A549 (cell line): ENCODE measurements at regions not wholly inside any gene's neighbourhood (a gene's known extent, or its start where the extent isn't known, plus 50 kb on each side); places are given as distances from the start of the nearest gene placed in this dataset.

Experiments used
- ATAC-seq, 2 experiments: fragments of 200-7000 bp in 1 of 2; fragments of >200 bp in 1 of 2; cut with Nextera tagmentation in 1 of 2; cut with Tn5 transposase in 1 of 2; 3 replicates each; pipeline versions ENCODE4 v1.8.0 to v1.9.1; 2018 to 2020; ENCODE audit warnings: mild to moderate bottlenecking in 1 of 2, moderate library complexity in 1 of 2
- CTCF ChIA-PET: fragments of 300-600 bp; sonication (Branson Sonifier 250); formaldehyde crosslinking; extraction: SDS; loops from one replicate; lab custom pipeline; 2021; ENCODE audit warnings: antibody characterized with exemption, inconsistent platforms; lab: Yijun Ruan, JAX
- POLR2A ChIA-PET: fragments of 350-600 bp; formaldehyde crosslinking; extraction: SDS; loops from one replicate; lab custom pipeline; 2021; ENCODE audit warnings: antibody characterized with exemption, inconsistent platforms; lab: Yijun Ruan, JAX
- DNase-seq, 2 experiments: peaks; one replicate each; pipeline versions ENCODE4 v3.0.0 to v3.0.0-alpha.2; 2011 to 2016; ENCODE audit warnings: low read depth in 1 of 2, low spot score in 1 of 2
- FAIRE-seq: peaks from 2 replicates; lab custom pipeline; 2011; peaks lifted over from hg19 to GRCh38; lab: Jason Lieb, UNC
- H3K27ac ChIP-seq, 2 experiments: fragments of >200 bp; sonication (Bioruptor Twin); formaldehyde crosslinking; 3 replicates each; pipeline ENCODE4 v1.5.1; 2016 to 2017
- H3K4me1 ChIP-seq: fragments of >200 bp; sonication (Bioruptor Twin); formaldehyde crosslinking; 3 replicates; pipeline ENCODE4 v1.6.1; 2016
- H3K4me2 ChIP-seq: fragments of >200 bp; sonication (Bioruptor Twin); formaldehyde crosslinking; 3 replicates; pipeline ENCODE4 v1.6.1; 2016
- H3K4me3 ChIP-seq: fragments of >200 bp; sonication (Bioruptor Twin); formaldehyde crosslinking; 3 replicates; pipeline ENCODE4 v1.5.1; 2016
- H3K9me3 ChIP-seq: fragments of >200 bp; sonication (Bioruptor Twin); formaldehyde crosslinking; 3 replicates; pipeline ENCODE4 v1.6.1; 2016
- BHLHE40 ChIP-seq: IDR thresholded peaks from 2 replicates; pipeline ENCODE4 v1.6.1; 2012; ENCODE audit warnings: low read depth, low read length, inconsistent platforms
- CBX8 ChIP-seq: fragments of 200-600 bp; sonication (generic); IDR thresholded peaks from 2 replicates; pipeline ENCODE4 v1.6.1; 2016
- ESRRA ChIP-seq: fragments of 150-350 bp; IDR thresholded peaks from 2 replicates; pipeline ENCODE4 v1.6.1; 2014; ENCODE audit warnings: mild to moderate bottlenecking, low read length, borderline replicate concordance
- FOSB ChIP-seq: fragments of 250-450 bp; sonication (Bioruptor Pico); IDR thresholded peaks from 2 replicates; pipeline ENCODE4 v1.5.0; 2020; ENCODE audit warnings: mild to moderate bottlenecking, moderate library complexity
- FOSL2 ChIP-seq, 2 experiments: fragments of 450-650 bp in 1 of 2; fragments of >200 bp in 1 of 2; sonication (Bioruptor Twin) in 1 of 2; formaldehyde crosslinking; IDR thresholded peaks; 2 replicates each; pipeline versions ENCODE4 v1.5.0 to v1.6.1; 2016 to 2020; ENCODE audit warnings: mild to moderate bottlenecking in 1 of 2, moderate library complexity in 1 of 2
- GATA3 ChIP-seq: IDR thresholded peaks from 2 replicates; pipeline ENCODE4 v1.6.1; 2012; ENCODE audit warnings: borderline replicate concordance
- HEYL ChIP-seq: fragments of 250-450 bp; sonication (Bioruptor Pico); IDR thresholded peaks from 2 replicates; pipeline ENCODE4 v1.8.0; 2021; ENCODE audit warnings: mild to moderate bottlenecking, moderate library complexity
- HOXA7 ChIP-seq: fragments of 250-450 bp; sonication (Bioruptor Pico); IDR thresholded peaks from 2 replicates; pipeline ENCODE4 v1.5.0; 2020; ENCODE audit warnings: mild to moderate bottlenecking, moderate library complexity
- JUN ChIP-seq, 2 experiments: fragments of >200 bp; sonication (Bioruptor Twin); formaldehyde crosslinking; IDR thresholded peaks; 2 replicates in 1 of 2; 3 replicates in 1 of 2; pipeline ENCODE4 v1.6.1; 2016 to 2017
- MAZ ChIP-seq: fragments of 150-350 bp; IDR thresholded peaks from 2 replicates; pipeline ENCODE4 v1.6.1; 2014; ENCODE audit warnings: antibody characterized with exemption, low read depth, low read length, borderline replicate concordance
- MYC ChIP-seq: IDR thresholded peaks from 2 replicates; pipeline ENCODE4 v1.6.1; 2012; ENCODE audit warnings: mild to moderate bottlenecking, inconsistent platforms, low read length, improper control_type of control experiment, borderline replicate concordance
- NFE2L2 ChIP-seq: fragments of 150-350 bp; conservative IDR thresholded peaks from 2 replicates; pipeline ENCODE4 v1.6.1; 2014; ENCODE audit warnings: low read length
- NR3C1 ChIP-seq: fragments of >200 bp; sonication (Bioruptor Twin); formaldehyde crosslinking; IDR thresholded peaks from 3 replicates; pipeline ENCODE4 v1.6.1; 2017
- PHF8 ChIP-seq: fragments of 200-600 bp; sonication (generic); IDR thresholded peaks from 2 replicates; pipeline ENCODE4 v1.6.1; 2016; ENCODE audit warnings: low read depth, mild to moderate bottlenecking, antibody characterized with exemption, moderate library complexity, borderline replicate concordance
- POLR2AphosphoS2 ChIP-seq: conservative IDR thresholded peaks from 2 replicates; pipeline ENCODE4 v1.6.1; 2012; ENCODE audit warnings: low read length, improper control_type of control experiment, inconsistent platforms
- SREBF2 ChIP-seq: fragments of 450-650 bp; IDR thresholded peaks from 2 replicates; pipeline ENCODE4 v1.6.1; 2014; ENCODE audit warnings: mild to moderate bottlenecking, moderate library complexity
- TFCP2L1 ChIP-seq: fragments of 250-450 bp; sonication (Bioruptor Pico); IDR thresholded peaks from 2 replicates; pipeline ENCODE4 v1.5.0; 2021; ENCODE audit warnings: mild to moderate bottlenecking
- TP53 ChIP-seq: fragments of 250-450 bp; sonication (Bioruptor Pico); IDR thresholded peaks from 2 replicates; pipeline ENCODE4 v1.5.0; 2021; ENCODE audit warnings: mild to moderate bottlenecking, moderate library complexity
- ZC3H11A ChIP-seq: fragments of 450-650 bp; IDR thresholded peaks from 2 replicates; pipeline ENCODE4 v1.6.1; 2014; ENCODE audit warnings: antibody characterized with exemption, mild to moderate bottlenecking
- ZFP36 ChIP-seq: fragments of 450-650 bp; IDR thresholded peaks from 2 replicates; pipeline ENCODE4 v1.6.1; 2014; ENCODE audit warnings: borderline replicate concordance; ENCODE audit not compliant: partially characterized antibody
- WGBS: methylation state at CpG from one replicate; pipeline ENCODE4 v1.1.6; 2017; ENCODE audit errors: missing lambda C conversion rate; 5-methylcytosine and 5-hydroxymethylcytosine counted together
- TF ChIP-seq, protein P1 (sequence below): fragments of >200 bp; sonication (Bioruptor Twin); formaldehyde crosslinking; IDR thresholded peaks from 3 replicates; pipeline ENCODE4 v1.5.1; 2016
- TF ChIP-seq, protein P2 (sequence below): fragments of 450-650 bp; IDR thresholded peaks from 2 replicates; pipeline ENCODE4 v1.6.1; 2014; ENCODE audit warnings: antibody characterized with exemption
- TF ChIP-seq, protein P3 (sequence below): fragments of 250-450 bp; sonication (Bioruptor Pico); IDR thresholded peaks from 2 replicates; pipeline ENCODE4 v1.5.0; 2021; ENCODE audit warnings: mild to moderate bottlenecking, moderate library complexity, borderline replicate concordance
- TF ChIP-seq, protein P4 (sequence below): fragments of 250-450 bp; sonication (Bioruptor Pico); IDR thresholded peaks from 2 replicates; pipeline ENCODE4 v1.5.0; 2020; ENCODE audit warnings: low read depth, mild to moderate bottlenecking, moderate library complexity
- TF ChIP-seq, protein P5 (sequence below): IDR thresholded peaks from 2 replicates; pipeline ENCODE4 v1.6.1; 2012

DNA sequence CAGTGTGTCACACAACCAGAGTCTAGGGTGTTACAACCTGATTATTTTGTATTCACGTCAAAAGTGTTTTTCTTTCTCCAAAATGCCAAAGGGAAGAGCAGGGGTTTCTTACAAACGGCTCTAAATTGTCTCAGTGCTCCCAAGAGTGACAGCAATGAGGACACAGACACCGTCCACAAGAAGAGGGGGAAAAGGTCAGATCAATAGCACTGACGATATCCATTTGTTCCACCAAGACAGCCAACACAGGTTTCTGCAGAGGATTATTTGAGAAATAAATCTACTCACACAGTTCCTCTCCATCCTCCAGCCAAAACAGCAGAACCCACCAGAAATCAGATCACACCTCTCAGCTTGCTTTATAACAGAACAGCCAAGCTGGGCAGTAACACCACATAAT is 193.9 kb downstream of the SEC16B start:
- WGBS = 10% methylated on average over 4 of the region's 4 CpGs
- H3K27ac ChIP-seq = no peak overlapping the region
- peaks cover 5% of the 10 kb centered on the region; the same call in 1 of the 3 replicates for H3K9me3 ChIP-seq
- H3K4me3 ChIP-seq = no peak overlapping the region
- TF ChIP-seq CBX8 = no peak
- no peak for TF ChIP-seq POLR2AphosphoS2
- TF ChIP-seq JUN (IDR thresholded peaks at IDR 0.05) = no peak
- no peak overlapping the region for H3K4me2 ChIP-seq
- H3K4me1 ChIP-seq = no peaks in the 10 kb centered on the region
- DNase-seq = no peak
- ChIA-PET CTCF (no interaction called here), POLR2A (no interaction called here)
- FAIRE-seq = no peak
- ATAC-seq = no peak

DNA sequence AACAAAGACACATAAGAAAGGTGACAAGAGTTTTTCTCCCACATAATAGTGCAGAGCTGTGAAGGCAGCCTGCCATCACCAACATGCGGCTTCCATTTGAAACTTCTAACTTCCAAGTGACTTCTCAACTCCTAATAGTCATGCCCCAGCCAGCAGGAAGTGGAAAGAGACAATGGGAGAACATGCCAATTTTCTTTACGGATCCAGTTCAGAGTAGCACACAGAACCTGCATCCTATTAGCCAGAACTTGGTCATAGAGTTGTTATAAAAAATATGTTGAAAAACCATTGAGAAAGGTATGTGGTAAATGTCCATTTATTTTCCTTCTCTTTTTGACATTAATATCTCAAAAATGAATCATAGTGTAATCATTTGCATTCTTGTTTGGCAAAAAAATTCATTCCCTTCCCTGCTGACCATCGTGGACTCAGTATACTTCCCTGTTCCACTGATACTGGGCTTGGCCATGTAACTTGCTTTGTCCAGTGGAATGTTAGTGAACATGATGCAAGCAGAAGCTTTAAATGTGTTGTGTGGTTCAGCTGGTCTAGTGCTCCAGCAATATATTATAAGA is 197.4 kb downstream of the SEC16B start:
- POLR2A ChIA-PET = no interaction called here

DNA sequence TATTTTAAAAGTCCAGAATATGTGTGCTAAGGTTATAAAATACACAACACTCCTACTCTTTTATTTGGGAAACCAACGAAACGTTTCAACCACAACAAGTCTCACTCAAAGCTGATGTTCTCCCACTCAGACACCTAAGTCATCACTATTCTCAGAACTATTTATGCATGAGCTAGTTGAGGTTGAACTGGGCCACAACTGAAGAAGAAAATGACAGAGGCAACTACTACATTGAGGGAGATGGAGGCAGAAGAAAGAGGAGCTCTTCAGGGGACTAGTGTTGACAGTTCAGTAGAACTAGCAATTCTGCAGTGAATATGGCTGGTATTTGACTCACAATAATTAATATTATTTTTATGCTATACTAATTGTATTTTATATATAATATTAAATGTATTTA is 198.2 kb downstream of the SEC16B start:
- ChIA-PET CTCF (interaction anchor here (1.2 to 2.1 kb wide), 2 partner anchors 9 to 891 kb away, joined by 3 to 6 read pairs; no protein-coding TSS in a partner anchor), POLR2A (no interaction called here)
- ATAC-seq (no peak), FAIRE-seq (no peak), DNase-seq (no peak)
- no peak overlapping the region for H3K4me3 ChIP-seq
- no peaks in the 10 kb centered on the region for H3K4me1 ChIP-seq
- peaks cover 5% of the 10 kb centered on the region; the same call in 1 of the 3 replicates for H3K9me3 ChIP-seq
- WGBS = 0% methylated on average over 2 of the region's 2 CpGs
- H3K27ac ChIP-seq = no peak overlapping the region
- H3K4me2 ChIP-seq = no peak overlapping the region
- TF ChIP-seq POLR2AphosphoS2 = no peak
- no peak for TF ChIP-seq HOXA7
- no peak for TF ChIP-seq FOSB (CRISPR knock-in tag)
- TF ChIP-seq TFCP2L1 (CRISPR knock-in tag) = no peak
- TF ChIP-seq JUN (IDR thresholded peaks at IDR 0.05) = no peak
- TF ChIP-seq, protein P1, sequence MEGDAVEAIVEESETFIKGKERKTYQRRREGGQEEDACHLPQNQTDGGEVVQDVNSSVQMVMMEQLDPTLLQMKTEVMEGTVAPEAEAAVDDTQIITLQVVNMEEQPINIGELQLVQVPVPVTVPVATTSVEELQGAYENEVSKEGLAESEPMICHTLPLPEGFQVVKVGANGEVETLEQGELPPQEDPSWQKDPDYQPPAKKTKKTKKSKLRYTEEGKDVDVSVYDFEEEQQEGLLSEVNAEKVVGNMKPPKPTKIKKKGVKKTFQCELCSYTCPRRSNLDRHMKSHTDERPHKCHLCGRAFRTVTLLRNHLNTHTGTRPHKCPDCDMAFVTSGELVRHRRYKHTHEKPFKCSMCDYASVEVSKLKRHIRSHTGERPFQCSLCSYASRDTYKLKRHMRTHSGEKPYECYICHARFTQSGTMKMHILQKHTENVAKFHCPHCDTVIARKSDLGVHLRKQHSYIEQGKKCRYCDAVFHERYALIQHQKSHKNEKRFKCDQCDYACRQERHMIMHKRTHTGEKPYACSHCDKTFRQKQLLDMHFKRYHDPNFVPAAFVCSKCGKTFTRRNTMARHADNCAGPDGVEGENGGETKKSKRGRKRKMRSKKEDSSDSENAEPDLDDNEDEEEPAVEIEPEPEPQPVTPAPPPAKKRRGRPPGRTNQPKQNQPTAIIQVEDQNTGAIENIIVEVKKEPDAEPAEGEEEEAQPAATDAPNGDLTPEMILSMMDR = no peak
- TF ChIP-seq ESRRA = no peak
- TF ChIP-seq, protein P2, sequence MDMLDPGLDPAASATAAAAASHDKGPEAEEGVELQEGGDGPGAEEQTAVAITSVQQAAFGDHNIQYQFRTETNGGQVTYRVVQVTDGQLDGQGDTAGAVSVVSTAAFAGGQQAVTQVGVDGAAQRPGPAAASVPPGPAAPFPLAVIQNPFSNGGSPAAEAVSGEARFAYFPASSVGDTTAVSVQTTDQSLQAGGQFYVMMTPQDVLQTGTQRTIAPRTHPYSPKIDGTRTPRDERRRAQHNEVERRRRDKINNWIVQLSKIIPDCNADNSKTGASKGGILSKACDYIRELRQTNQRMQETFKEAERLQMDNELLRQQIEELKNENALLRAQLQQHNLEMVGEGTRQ = no peak
- TF ChIP-seq HEYL (CRISPR knock-in tag) = no peak
- TF ChIP-seq, protein P3, sequence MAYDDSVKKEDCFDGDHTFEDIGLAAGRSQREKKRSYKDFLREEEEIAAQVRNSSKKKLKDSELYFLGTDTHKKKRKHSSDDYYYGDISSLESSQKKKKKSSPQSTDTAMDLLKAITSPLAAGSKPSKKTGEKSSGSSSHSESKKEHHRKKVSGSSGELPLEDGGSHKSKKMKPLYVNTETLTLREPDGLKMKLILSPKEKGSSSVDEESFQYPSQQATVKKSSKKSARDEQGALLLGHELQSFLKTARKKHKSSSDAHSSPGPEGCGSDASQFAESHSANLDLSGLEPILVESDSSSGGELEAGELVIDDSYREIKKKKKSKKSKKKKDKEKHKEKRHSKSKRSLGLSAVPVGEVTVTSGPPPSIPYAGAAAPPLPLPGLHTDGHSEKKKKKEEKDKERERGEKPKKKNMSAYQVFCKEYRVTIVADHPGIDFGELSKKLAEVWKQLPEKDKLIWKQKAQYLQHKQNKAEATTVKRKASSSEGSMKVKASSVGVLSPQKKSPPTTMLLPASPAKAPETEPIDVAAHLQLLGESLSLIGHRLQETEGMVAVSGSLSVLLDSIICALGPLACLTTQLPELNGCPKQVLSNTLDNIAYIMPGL = no peak
- no peak for TF ChIP-seq MAZ

More for the DNA sequence above, 197.4 kb downstream of the SEC16B start:
- Histone ChIP-seq H3K27ac (no peak overlapping the region), H3K4me3 (no peak overlapping the region), H3K9me3 (peaks cover 5% of the 10 kb centered on the region; the same call in 1 of the 3 replicates), H3K4me2 (no peak overlapping the region), H3K4me1 (no peaks in the 10 kb centered on the region)
- FAIRE-seq = no peak
- 3% methylated on average over 3 of the region's 3 CpGs for WGBS
- no peak for DNase-seq
- CTCF ChIA-PET = interaction anchor here (1.2 kb wide), 1 partner anchor 892 kb away, joined by 3 read pairs; no protein-coding TSS in a partner anchor
- no peak for TF ChIP-seq SREBF2
- no peak for TF ChIP-seq POLR2AphosphoS2
- no peak for TF ChIP-seq BHLHE40
- no peak for TF ChIP-seq PHF8
- no peak for TF ChIP-seq FOSL2 (IDR thresholded peaks at IDR 0.05)
- TF ChIP-seq FOSL2 (CRISPR knock-in tag; IDR thresholded peaks at IDR 0.05) = no peak
- TF ChIP-seq, protein P1 = no peak
- TF ChIP-seq, protein P2 = no peak
- no peak for TF ChIP-seq ZC3H11A
- TF ChIP-seq TP53 (CRISPR knock-in tag) = no peak
- no peak for TF ChIP-seq ZFP36
- TF ChIP-seq, protein P4, sequence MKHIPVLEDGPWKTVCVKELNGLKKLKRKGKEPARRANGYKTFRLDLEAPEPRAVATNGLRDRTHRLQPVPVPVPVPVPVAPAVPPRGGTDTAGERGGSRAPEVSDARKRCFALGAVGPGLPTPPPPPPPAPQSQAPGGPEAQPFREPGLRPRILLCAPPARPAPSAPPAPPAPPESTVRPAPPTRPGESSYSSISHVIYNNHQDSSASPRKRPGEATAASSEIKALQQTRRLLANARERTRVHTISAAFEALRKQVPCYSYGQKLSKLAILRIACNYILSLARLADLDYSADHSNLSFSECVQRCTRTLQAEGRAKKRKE = no peak
- TF ChIP-seq MYC = no peak
- TF ChIP-seq GATA3 = no peak
- TF ChIP-seq, protein P5, sequence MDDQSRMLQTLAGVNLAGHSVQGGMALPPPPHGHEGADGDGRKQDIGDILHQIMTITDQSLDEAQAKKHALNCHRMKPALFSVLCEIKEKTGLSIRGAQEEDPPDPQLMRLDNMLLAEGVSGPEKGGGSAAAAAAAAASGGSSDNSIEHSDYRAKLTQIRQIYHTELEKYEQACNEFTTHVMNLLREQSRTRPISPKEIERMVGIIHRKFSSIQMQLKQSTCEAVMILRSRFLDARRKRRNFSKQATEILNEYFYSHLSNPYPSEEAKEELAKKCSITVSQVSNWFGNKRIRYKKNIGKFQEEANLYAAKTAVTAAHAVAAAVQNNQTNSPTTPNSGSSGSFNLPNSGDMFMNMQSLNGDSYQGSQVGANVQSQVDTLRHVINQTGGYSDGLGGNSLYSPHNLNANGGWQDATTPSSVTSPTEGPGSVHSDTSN = no peak
- TF ChIP-seq NFE2L2 = no peak
- no peak for TF ChIP-seq NR3C1
- ATAC-seq = no peak
